ENCODE measurements at regions not wholly inside any gene's neighbourhood (a gene's known extent, or its start where the extent isn't known, plus 50 kb on each side); places are given as distances from the start of the nearest gene placed in this dataset.
"Not testable (repeated sequence)": the region's sequence is repeated elsewhere in the genome, so short reads cannot be mapped to it uniquely, and the experiment has no call there.

DNA sequence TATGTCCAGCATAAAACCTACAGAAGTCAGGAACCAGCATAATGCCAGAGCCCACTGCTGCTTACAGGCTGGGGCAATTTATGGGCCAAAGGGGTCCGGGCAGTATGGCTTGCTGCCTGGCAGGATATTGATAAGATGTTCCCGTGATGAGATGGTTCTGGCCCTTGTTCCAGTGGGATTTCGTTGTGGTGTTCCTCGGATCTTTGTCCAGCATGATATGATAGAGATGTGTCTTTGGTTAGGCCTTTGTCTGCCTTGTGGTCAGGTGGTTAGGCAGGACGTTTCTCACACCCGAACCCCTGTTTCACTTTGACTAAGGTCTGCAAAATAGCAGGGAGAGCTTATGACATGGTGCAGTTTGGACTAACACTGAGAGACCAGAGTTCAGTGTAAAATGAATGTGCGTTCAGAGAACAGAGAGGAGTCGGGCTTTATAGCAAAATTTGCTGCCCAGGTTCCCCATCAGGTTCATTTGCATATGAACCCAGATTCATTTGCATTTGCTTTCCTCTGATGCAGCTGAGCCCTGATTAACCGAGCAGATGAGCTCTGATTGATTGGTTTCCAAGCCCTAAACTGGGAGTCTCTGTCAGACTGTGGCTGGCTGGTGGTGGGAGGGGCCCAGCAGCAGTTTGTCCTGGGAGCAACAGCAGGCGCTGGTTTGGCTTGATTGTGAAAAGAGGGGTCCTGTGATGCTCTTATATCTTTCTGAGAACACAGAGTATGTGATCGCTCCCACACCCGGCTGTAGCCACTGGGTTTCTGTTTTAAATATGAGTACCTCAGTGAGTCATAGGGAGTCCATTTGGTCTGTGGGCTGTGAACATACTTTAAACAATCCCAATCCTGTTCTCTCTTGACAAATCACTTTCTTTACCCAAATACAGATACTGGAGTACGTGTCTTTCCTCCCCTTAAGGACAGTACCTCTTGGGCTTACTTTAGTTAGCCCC lies 156.3 kb upstream of the PZP start:
- Histone ChIP-seq H3K36me3 (ENCODE audit: control insufficient read depth, insufficient read depth, low read length, severe bottlenecking) (no peaks in the 10 kb centered on the region), H3K4me3 (ENCODE audit: low read length) (no peak overlapping the region), H3K9me3 (ENCODE audit: control insufficient read depth, low read length) (no peaks in the 10 kb centered on the region), H3K27me3 (replicated peaks; ENCODE audit: control insufficient read depth, insufficient read depth, low read length) (peaks cover 22% of the 10 kb centered on the region), H3K4me1 (ENCODE audit: control insufficient read depth, insufficient read depth, low read length) (no peaks in the 10 kb centered on the region), H3K9ac (ENCODE audit: low read length) (no peak overlapping the region)
- DNase-seq (ENCODE audit: low read depth) = peak; percentile 60

DNA sequence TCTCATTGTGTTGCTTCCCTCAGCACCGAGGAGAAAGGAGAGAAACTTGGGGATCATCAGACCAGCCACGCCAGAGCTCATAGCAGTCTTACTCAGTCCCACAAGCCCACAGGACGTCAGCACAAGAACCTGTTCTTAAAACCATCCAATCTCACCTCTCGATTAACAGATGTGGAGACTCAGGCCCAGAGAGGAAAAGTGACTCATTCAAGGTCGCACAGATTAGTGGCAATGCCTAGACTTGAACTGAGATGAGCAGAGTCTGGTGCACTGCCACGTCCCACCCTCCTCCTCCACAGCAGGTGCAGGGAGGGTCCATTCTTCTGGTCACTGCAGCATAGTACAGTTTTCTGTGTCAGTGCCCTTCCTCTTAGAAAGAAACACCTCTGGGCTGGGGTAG lies 154.9 kb upstream of the PZP start:
- Histone ChIP-seq H3K4me1 (ENCODE audit: control insufficient read depth, insufficient read depth, low read length) (no peaks in the 10 kb centered on the region), H3K9me3 (ENCODE audit: control insufficient read depth, low read length) (no peaks in the 10 kb centered on the region), H3K27me3 (replicated peaks; ENCODE audit: control insufficient read depth, insufficient read depth, low read length) (peaks cover 22% of the 10 kb centered on the region), H3K9ac (ENCODE audit: low read length) (no peak overlapping the region), H3K36me3 (ENCODE audit: control insufficient read depth, insufficient read depth, low read length, severe bottlenecking) (no peaks in the 10 kb centered on the region), H3K4me3 (ENCODE audit: low read length) (no peak overlapping the region)
- no peak for DNase-seq (ENCODE audit: low read depth)

DNA sequence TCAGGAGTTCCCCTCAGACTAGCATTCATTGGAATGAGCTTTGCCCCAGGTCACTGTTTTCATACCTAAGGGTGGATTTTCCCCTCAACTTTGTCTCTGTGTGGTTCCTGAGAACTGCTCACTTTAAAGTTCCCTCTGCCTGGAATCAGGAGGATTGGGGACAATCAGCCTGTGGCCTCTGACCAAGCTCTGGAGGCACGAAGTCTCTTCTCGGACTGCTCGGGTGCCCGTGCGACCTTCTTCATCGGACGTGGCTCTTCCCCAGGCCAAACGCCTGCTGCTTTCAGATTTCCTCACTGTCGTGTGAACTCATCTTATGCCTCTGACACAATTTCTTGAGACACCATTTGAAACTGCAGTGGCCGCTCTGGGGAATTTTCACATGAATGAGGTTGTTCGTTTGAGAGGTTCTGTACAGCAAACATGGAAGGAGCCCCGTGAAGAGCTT lies 153.7 kb upstream of the PZP start:
- Histone ChIP-seq H3K9ac (ENCODE audit: low read length) (no peak overlapping the region), H3K4me3 (ENCODE audit: low read length) (no peak overlapping the region), H3K27me3 (replicated peaks; ENCODE audit: control insufficient read depth, insufficient read depth, low read length) (peaks cover 14% of the 10 kb centered on the region), H3K9me3 (ENCODE audit: control insufficient read depth, low read length) (no peaks in the 10 kb centered on the region), H3K4me1 (ENCODE audit: control insufficient read depth, insufficient read depth, low read length) (no peaks in the 10 kb centered on the region), H3K36me3 (ENCODE audit: control insufficient read depth, insufficient read depth, low read length, severe bottlenecking) (no peaks in the 10 kb centered on the region)
- DNase-seq (ENCODE audit: low read depth) = no peak

DNA sequence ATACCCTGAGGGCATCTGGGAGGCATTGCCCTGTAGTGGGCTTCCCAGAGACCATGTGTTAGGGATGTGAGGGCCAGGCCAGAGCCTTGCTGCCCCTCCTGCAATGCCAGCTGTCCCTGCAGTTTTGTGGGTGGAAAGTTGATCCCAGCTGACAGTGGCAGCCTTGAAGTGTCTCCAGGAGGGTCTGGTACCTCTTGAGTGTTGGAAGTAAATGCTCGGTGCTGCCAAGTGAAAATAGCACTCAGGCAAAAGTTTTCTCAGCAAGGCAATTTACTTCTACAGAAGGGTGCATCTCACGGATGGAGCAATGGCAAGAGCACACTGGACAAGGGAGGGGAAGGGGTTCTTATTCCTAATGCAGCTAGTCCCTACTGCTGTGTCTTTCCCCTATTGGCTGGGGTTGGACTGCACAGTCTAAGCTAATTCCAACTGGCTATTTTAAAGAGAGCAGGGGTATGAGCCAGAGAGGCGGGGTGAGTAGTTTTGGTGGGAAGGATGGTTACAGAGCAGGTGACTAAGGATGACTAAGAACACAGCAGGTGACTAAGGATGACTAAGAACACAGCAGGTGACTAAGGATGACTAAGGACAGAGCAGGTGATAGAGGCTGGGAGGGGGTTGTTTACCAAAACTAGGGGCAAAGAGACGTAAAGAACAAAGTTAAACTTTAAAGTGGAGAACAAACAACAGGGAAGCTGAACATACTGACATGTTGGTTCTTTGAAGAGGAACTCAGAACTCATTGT lies 146.0 kb upstream of the PZP start:
- H3K9me3 ChIP-seq (ENCODE audit: control insufficient read depth, low read length) = peaks cover 24% of the 10 kb centered on the region
- H3K36me3 ChIP-seq (ENCODE audit: control insufficient read depth, insufficient read depth, low read length, severe bottlenecking); H3K4me1 ChIP-seq (ENCODE audit: control insufficient read depth, insufficient read depth, low read length); H3K4me3 ChIP-seq (ENCODE audit: low read length); DNase-seq (ENCODE audit: low read depth); H3K27me3 ChIP-seq (replicated peaks; ENCODE audit: control insufficient read depth, insufficient read depth, low read length); H3K9ac ChIP-seq (ENCODE audit: low read length): not testable (repeated sequence)

DNA sequence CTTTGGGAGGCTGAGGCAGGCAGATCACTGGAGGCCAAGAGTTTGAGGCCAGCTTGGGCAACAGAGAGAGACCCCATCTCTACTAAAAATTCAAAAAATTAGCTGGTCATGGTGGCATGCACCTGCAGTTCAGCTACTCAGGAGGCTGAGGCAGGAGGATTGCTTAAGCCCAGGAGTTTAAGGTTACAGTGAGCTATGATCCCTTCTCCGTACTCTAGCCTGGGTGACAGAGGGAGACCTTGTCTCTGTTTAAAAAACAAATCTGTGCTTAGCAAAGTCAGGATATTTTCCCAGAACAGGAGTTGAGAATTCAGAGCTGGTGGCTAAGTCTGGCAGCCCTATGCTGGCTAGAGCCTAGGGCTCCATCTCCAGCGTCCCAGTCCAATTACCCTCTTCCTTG lies 142.9 kb upstream of the PZP start:
- Histone ChIP-seq H3K4me3 (ENCODE audit: low read length) (no peak overlapping the region), H3K4me1 (ENCODE audit: control insufficient read depth, insufficient read depth, low read length) (no peaks in the 10 kb centered on the region), H3K9ac (ENCODE audit: low read length) (no peak overlapping the region), H3K27me3 (replicated peaks; ENCODE audit: control insufficient read depth, insufficient read depth, low read length) (peaks cover under 1% of the 10 kb centered on the region), H3K36me3 (ENCODE audit: control insufficient read depth, insufficient read depth, low read length, severe bottlenecking) (no peaks in the 10 kb centered on the region), H3K9me3 (ENCODE audit: control insufficient read depth, low read length) (peaks cover 24% of the 10 kb centered on the region)
- DNase-seq (ENCODE audit: low read depth) = no peak

DNA sequence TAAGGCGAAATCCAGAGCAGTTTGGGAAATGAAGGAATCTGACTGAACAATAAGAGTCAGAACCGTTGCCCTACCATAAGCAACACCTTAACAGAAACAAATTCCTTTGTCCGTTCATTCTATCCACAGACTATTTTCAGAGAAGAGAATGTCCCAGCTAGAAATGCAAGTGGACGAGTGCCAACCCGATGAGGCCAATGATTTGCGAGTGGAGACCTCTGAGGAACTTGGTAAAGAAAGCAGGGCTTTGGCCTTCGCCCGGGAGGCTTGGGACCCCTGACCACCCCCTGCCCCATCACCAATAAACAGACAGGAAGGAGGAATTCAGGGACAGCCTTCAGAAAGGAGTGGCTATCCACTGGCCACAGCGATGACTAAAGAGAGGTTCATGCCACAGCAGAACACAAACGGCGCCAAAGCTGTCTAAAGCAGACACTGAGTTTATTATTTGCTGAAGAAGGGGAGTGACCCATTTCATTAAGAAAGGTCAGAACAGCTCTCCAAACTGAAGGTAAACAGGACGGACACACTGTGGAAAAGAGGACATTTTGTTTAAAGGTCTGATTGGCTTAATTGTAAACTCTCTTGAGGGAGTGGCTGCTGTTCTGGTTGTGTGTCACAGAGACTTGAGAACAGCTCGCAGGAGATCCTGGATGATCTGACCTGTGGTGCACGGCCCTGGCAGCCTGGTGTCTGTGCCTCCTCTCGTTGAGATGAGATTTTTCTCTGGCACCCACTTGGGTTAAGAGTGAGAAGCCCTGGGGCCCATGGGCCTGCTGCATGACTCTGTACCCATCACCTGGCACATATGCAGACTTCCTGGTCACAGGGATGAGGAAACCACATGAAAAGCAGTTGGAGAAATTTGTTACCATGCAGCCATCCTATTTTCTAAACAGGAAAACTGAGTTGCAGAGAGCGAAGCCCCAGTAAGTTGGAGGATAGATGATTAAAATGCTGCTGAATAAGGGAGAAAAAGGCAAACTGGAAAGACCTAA lies 142.0 kb upstream of the PZP start:
- no peak overlapping the region for H3K4me3 ChIP-seq (ENCODE audit: low read length)
- peaks cover 3% of the 10 kb centered on the region for H3K27me3 ChIP-seq (replicated peaks; ENCODE audit: control insufficient read depth, insufficient read depth, low read length)
- no peak for DNase-seq (ENCODE audit: low read depth)
- no peaks in the 10 kb centered on the region for H3K4me1 ChIP-seq (ENCODE audit: control insufficient read depth, insufficient read depth, low read length)
- H3K9ac ChIP-seq (ENCODE audit: low read length) = no peak overlapping the region
- H3K36me3 ChIP-seq (ENCODE audit: control insufficient read depth, insufficient read depth, low read length, severe bottlenecking) = no peaks in the 10 kb centered on the region
- peaks cover 24% of the 10 kb centered on the region for H3K9me3 ChIP-seq (ENCODE audit: control insufficient read depth, low read length)

DNA sequence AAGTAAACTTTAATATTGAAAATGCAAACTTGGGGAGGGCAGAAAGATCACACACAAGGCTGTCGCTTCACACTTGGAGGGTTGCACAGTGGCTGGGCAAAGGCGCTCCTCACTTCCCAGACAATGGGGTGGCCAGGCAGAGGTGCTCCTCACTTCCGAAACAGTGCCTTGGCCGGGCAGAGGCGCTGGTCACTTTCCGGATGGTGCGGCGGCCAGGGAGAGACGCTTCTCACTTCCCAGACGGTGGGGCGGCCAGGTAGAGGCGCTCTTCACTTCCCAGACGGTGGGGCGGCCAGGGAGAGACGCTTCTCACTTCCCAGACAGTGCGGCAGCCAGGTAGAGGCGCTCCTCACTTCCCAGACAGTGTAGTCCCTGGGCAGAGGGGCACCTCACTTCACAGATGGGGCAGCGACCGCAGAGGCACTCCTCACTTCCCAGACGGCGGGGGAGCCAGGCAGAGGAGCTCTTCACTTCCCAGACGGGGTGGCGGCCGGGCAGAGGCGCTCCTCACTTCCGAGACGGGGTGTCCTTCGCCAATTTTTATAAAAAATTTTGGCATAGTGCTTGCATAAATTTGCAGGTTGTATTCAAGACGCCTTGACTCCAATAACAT lies 140.8 kb upstream of the PZP start:
- H3K36me3 ChIP-seq (ENCODE audit: control insufficient read depth, insufficient read depth, low read length, severe bottlenecking) = no peaks in the 10 kb centered on the region
- peaks cover 18% of the 10 kb centered on the region for H3K9me3 ChIP-seq (ENCODE audit: control insufficient read depth, low read length)
- H3K9ac ChIP-seq (ENCODE audit: low read length) = no peak overlapping the region
- peaks cover 4% of the 10 kb centered on the region for H3K4me1 ChIP-seq (ENCODE audit: control insufficient read depth, insufficient read depth, low read length)
- no peak for DNase-seq (ENCODE audit: low read depth)
- no peak overlapping the region for H3K4me3 ChIP-seq (ENCODE audit: low read length)
- peaks cover 3% of the 10 kb centered on the region for H3K27me3 ChIP-seq (replicated peaks; ENCODE audit: control insufficient read depth, insufficient read depth, low read length)

DNA sequence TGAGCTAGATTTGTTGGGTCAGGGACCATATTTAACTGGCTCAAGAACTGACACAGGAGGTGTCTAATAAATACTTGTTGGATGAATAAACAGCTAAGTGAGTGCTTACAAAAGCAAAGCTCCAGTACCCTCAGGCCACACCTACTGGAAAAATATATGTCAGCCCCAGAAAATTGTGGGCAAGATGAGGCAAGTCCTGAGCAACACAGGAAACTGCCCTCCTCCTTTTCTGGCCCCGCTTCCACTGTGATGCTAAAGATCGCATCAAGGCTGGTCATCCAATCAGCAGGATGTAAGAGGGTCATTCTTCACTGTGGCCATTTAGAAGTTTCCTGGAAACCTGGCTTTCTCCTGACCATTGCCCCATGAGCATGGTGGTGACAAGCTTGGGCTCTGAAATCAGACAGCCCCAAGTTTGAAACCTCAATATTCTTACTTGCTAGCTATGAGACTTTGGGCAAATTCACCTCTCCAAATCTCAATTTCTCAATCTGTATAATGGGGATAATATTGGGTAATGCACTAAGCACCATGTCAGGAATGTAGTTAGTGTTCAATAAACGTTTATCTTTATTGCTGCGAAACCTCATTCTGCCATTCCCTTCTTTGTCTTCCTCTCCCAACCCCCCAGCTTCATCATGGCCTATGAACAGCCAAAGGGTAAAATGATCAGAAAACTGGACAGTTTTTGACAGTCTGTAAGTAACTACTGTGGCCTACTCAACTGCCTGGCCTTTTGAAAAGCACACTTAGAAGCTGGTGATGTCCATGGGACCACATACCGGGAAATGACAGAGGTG lies 139.3 kb upstream of the PZP start:
- no peak overlapping the region for H3K4me3 ChIP-seq (ENCODE audit: low read length)
- peaks cover 4% of the 10 kb centered on the region for H3K9me3 ChIP-seq (ENCODE audit: control insufficient read depth, low read length)
- H3K27me3 ChIP-seq (replicated peaks; ENCODE audit: control insufficient read depth, insufficient read depth, low read length) = peaks cover 3% of the 10 kb centered on the region
- H3K9ac ChIP-seq (ENCODE audit: low read length) = no peak overlapping the region
- peaks cover 6% of the 10 kb centered on the region for H3K4me1 ChIP-seq (ENCODE audit: control insufficient read depth, insufficient read depth, low read length)
- no peaks in the 10 kb centered on the region for H3K36me3 ChIP-seq (ENCODE audit: control insufficient read depth, insufficient read depth, low read length, severe bottlenecking)
- DNase-seq (ENCODE audit: low read depth) = peak; percentile 20

DNA sequence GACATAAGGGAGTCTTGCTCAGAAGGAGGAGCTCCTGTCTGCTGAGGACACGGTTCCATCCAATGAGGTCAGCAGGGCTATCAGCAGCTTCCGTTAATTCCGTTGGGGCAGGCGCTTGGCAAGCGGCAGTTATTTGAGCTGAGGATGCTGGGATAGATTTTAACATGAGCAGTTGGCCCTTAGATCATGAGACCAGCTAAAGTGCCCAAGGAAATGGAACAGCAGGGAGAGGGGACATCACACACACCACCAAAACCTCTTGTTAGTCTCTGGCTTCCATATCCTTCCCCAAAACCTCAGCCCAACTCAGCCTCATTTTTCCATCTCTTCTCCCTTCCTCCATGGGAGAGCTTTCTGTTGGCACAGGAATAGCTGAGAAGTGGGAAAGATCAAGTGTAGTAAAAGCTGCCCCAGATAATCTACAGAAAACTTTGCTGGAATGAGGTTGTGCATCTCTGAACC lies 138.7 kb upstream of the PZP start:
- no peaks in the 10 kb centered on the region for H3K36me3 ChIP-seq (ENCODE audit: control insufficient read depth, insufficient read depth, low read length, severe bottlenecking)
- no peak for DNase-seq (ENCODE audit: low read depth)

DNA sequence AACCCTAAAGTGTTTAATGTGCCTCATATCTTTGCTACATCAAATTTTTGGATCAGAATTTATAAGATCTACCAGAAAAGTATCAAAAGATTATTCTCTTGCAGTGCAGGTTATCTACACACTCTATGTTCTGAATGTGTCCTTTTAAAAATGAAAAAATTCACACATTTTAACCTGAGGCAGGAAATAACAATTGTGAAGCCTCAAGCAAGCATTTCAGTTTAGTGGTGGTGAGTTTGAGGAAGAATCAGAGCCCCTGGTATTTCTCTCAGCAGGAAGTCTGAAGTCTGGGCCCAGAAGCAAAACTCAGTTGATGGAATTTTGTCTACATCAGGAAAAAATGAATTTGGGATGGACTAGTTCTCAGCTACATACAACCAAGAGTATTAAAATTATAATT lies 137.0 kb upstream of the PZP start:
- no peak for DNase-seq (ENCODE audit: low read depth)
- no peaks in the 10 kb centered on the region for H3K36me3 ChIP-seq (ENCODE audit: control insufficient read depth, insufficient read depth, low read length, severe bottlenecking)
- no peak overlapping the region for H3K4me3 ChIP-seq (ENCODE audit: low read length)
- H3K9ac ChIP-seq (ENCODE audit: low read length) = no peak overlapping the region
- no peaks in the 10 kb centered on the region for H3K9me3 ChIP-seq (ENCODE audit: control insufficient read depth, low read length)
- H3K27me3 ChIP-seq (replicated peaks; ENCODE audit: control insufficient read depth, insufficient read depth, low read length) = peaks cover 3% of the 10 kb centered on the region
- H3K4me1 ChIP-seq (ENCODE audit: control insufficient read depth, insufficient read depth, low read length) = peaks cover 6% of the 10 kb centered on the region

More for the DNA sequence above, 138.7 kb upstream of the PZP start:
- Histone ChIP-seq H3K4me3 (ENCODE audit: low read length) (no peak overlapping the region), H3K9me3 (ENCODE audit: control insufficient read depth, low read length) (no peaks in the 10 kb centered on the region), H3K4me1 (ENCODE audit: control insufficient read depth, insufficient read depth, low read length) (peaks cover 6% of the 10 kb centered on the region), H3K9ac (ENCODE audit: low read length) (no peak overlapping the region), H3K27me3 (replicated peaks; ENCODE audit: control insufficient read depth, insufficient read depth, low read length) (peaks cover 3% of the 10 kb centered on the region)
